Endodermal cell (in vitro differentiated cells): ENCODE measurements at regions not wholly inside any gene's neighbourhood (a gene's known extent, or its start where the extent isn't known, plus 50 kb on each side); places are given as distances from the start of the nearest gene placed in this dataset.

Source experiments
- DNase-seq: peaks from one replicate; pipeline ENCODE4 v3.0.0-alpha.2; 2017
- H3K27ac ChIP-seq: 2 replicates; pipeline ENCODE4 v1.5.1; 2013; ENCODE audit warnings: mild to moderate bottlenecking, low read depth, low read length, moderate library complexity
- H3K27me3 ChIP-seq: 2 replicates; pipeline ENCODE4 v1.6.1; 2013; ENCODE audit warnings: mild to moderate bottlenecking, low read length, moderate library complexity; ENCODE audit not compliant: insufficient read depth, control insufficient read depth, poor library complexity, severe bottlenecking
- H3K36me3 ChIP-seq: 2 replicates; pipeline ENCODE4 v1.7.0; 2013; ENCODE audit warnings: mild to moderate bottlenecking, low read length, moderate library complexity; ENCODE audit not compliant: control insufficient read depth, insufficient read depth
- H3K4me1 ChIP-seq: one replicate; pipeline ENCODE4 v1.7.0; 2013; ENCODE audit warnings: low read length; ENCODE audit not compliant: control insufficient read depth, insufficient read depth
- H3K4me3 ChIP-seq: 2 replicates; pipeline ENCODE4 v1.5.1; 2013; ENCODE audit warnings: mild to moderate bottlenecking, low read length, moderate library complexity
- H3K9ac ChIP-seq: 2 replicates; pipeline ENCODE4 v1.6.1; 2013; ENCODE audit warnings: mild to moderate bottlenecking, low read length, moderate library complexity; ENCODE audit not compliant: poor library complexity, severe bottlenecking; ENCODE audit errors: extremely low read depth
- H3K9me3 ChIP-seq: 2 replicates; pipeline ENCODE4 v1.6.1; 2013; ENCODE audit warnings: mild to moderate bottlenecking, low read length, moderate library complexity; ENCODE audit not compliant: control insufficient read depth
- H3K27ac Mint-ChIP-seq: 2 replicates; pipeline ENCODE4 v1.8.0; 2020; ENCODE audit warnings: mixed read lengths
- H3K27me3 Mint-ChIP-seq: 2 replicates; pipeline ENCODE4 v1.8.0; 2021; ENCODE audit warnings: mild to moderate bottlenecking, mixed read lengths; ENCODE audit not compliant: insufficient read depth
- H3K36me3 Mint-ChIP-seq: 2 replicates; pipeline ENCODE4 v1.8.0; 2020; ENCODE audit warnings: low read depth, mixed read lengths
- H3K4me1 Mint-ChIP-seq: 2 replicates; pipeline ENCODE4 v1.8.0; 2020; ENCODE audit warnings: mixed read lengths
- H3K4me3 Mint-ChIP-seq: 2 replicates; pipeline ENCODE4 v1.8.0; 2020; ENCODE audit warnings: mild to moderate bottlenecking, moderate library complexity, mixed read lengths
- H3K9me3 Mint-ChIP-seq: 2 replicates; pipeline ENCODE4 v1.8.0; 2020; ENCODE audit warnings: mild to moderate bottlenecking, mixed read lengths
- WGBS, 2 experiments: methylation state at CpG; one replicate each; pipeline versions ENCODE4 v1.1.5 to v1.1.7; 2013; ENCODE audit warnings: missing lambda C conversion rate in 2 of 2, mixed read lengths in 1 of 2; ENCODE audit not compliant: insufficient coverage in 1 of 2, insufficient read length in 1 of 2; 5-methylcytosine and 5-hydroxymethylcytosine counted together
- TF ChIP-seq, protein P1 (sequence below): fragments of 200-600 bp; sonication (generic); conservative IDR thresholded peaks from 2 replicates; pipeline ENCODE4 v1.5.0; 2021; ENCODE audit warnings: antibody characterized with exemption, mild to moderate bottlenecking

- Mint-ChIP-seq H3K4me1 (no peaks in the 10 kb centered on the region), H3K4me3 (no peak overlapping the region)
- WGBS, 2 experiments, result 92 to 98% methylated on average over 4 of the region's 4 CpGs
Measured at GRCh38 chr17:33819539-33819938, 435.5 kb upstream of the CCL2 start.

GRCh38 chr17:33832262-33832661, 422.8 kb upstream of the CCL2 start:
- no peaks in the 10 kb centered on the region for H3K36me3 ChIP-seq
- TF ChIP-seq, protein P1, sequence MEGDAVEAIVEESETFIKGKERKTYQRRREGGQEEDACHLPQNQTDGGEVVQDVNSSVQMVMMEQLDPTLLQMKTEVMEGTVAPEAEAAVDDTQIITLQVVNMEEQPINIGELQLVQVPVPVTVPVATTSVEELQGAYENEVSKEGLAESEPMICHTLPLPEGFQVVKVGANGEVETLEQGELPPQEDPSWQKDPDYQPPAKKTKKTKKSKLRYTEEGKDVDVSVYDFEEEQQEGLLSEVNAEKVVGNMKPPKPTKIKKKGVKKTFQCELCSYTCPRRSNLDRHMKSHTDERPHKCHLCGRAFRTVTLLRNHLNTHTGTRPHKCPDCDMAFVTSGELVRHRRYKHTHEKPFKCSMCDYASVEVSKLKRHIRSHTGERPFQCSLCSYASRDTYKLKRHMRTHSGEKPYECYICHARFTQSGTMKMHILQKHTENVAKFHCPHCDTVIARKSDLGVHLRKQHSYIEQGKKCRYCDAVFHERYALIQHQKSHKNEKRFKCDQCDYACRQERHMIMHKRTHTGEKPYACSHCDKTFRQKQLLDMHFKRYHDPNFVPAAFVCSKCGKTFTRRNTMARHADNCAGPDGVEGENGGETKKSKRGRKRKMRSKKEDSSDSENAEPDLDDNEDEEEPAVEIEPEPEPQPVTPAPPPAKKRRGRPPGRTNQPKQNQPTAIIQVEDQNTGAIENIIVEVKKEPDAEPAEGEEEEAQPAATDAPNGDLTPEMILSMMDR, result no peak
- H3K27ac ChIP-seq, result no peak overlapping the region
- H3K27me3 ChIP-seq, result peaks cover 8% of the 10 kb centered on the region
- H3K4me3 ChIP-seq, result no peak overlapping the region
- Mint-ChIP-seq H3K4me1 (no peaks in the 10 kb centered on the region), H3K9me3 (no peaks in the 10 kb centered on the region), H3K36me3 (no peaks in the 10 kb centered on the region), H3K4me3 (no peak overlapping the region), H3K27me3 (peaks cover 4% of the 10 kb centered on the region), H3K27ac (no peak overlapping the region)
- H3K4me1 ChIP-seq, result no peaks in the 10 kb centered on the region
- 0 to 52% methylated on average over 1 to 2 of the region's 2 CpGs for WGBS, 2 experiments
- no peak overlapping the region for H3K9ac ChIP-seq
- DNase-seq, result peak; percentile 80
- no peaks in the 10 kb centered on the region for H3K9me3 ChIP-seq

More at GRCh38 chr17:33819539-33819938, 435.5 kb upstream of the CCL2 start:
- H3K4me1 ChIP-seq, result no peaks in the 10 kb centered on the region
- peaks cover 86% of the 10 kb centered on the region for H3K27me3 Mint-ChIP-seq
- no peaks in the 10 kb centered on the region for H3K36me3 ChIP-seq
- no peak for DNase-seq
- H3K4me3 ChIP-seq, result no peak overlapping the region
- peaks cover 92% of the 10 kb centered on the region for H3K27me3 ChIP-seq
- no peaks in the 10 kb centered on the region for H3K36me3 Mint-ChIP-seq
- no peak overlapping the region for H3K9ac ChIP-seq
- H3K27ac Mint-ChIP-seq, result no peak overlapping the region
- no peaks in the 10 kb centered on the region for H3K9me3 ChIP-seq
- no peak overlapping the region for H3K27ac ChIP-seq
- no peaks in the 10 kb centered on the region for H3K9me3 Mint-ChIP-seq
- TF ChIP-seq, protein P1, result no peak

- Histone ChIP-seq H3K4me1 (no peaks in the 10 kb centered on the region), H3K9me3 (no peaks in the 10 kb centered on the region), H3K27me3 (peaks cover 28% of the 10 kb centered on the region), H3K9ac (no peak overlapping the region), H3K36me3 (no peaks in the 10 kb centered on the region), H3K27ac (no peak overlapping the region), H3K4me3 (no peak overlapping the region)
- no peaks in the 10 kb centered on the region for H3K9me3 Mint-ChIP-seq
- H3K27me3 Mint-ChIP-seq, result peaks cover 16% of the 10 kb centered on the region
- TF ChIP-seq, protein P1, result no peak
- DNase-seq, result no peak
- no peak overlapping the region for H3K27ac Mint-ChIP-seq
- no peaks in the 10 kb centered on the region for H3K4me1 Mint-ChIP-seq
- no peaks in the 10 kb centered on the region for H3K36me3 Mint-ChIP-seq
- H3K4me3 Mint-ChIP-seq, result no peak overlapping the region
Measured at GRCh38 chr17:33837281-33837680, 417.8 kb upstream of the CCL2 start.
